Breast epithelium (tissue), 4 donors: ENCODE measurements at regions not wholly inside any gene's neighbourhood (a gene's known extent, or its start where the extent isn't known, plus 50 kb on each side); places are given as distances from the start of the nearest gene placed in this dataset.

Source experiments
- DNase-seq, 2 donors: peaks; one replicate each; pipeline ENCODE4 v3.0.0-alpha.2; 2019; ENCODE audit warnings: low spot score in 2 of 2
- H3K27ac ChIP-seq, 2 donors: fragments of 200-600 bp; sonication (generic) in 1 of 2; one replicate each; pipeline ENCODE4 v1.5.1; 2016 to 2019; ENCODE audit warnings: mild to moderate bottlenecking in 1 of 2
- H3K27me3 ChIP-seq, 2 donors: fragments of 200-600 bp; sonication (generic) in 1 of 2; one replicate each; pipeline versions ENCODE4 v1.5.1 to v1.6.0; 2017 to 2019; ENCODE audit warnings: control low read depth in 1 of 2, mild to moderate bottlenecking in 1 of 2
- H3K36me3 ChIP-seq: fragments of 200-600 bp; one replicate; pipeline ENCODE4 v1.5.1; 2019
- H3K4me1 ChIP-seq, 2 donors: fragments of 200-600 bp; sonication (generic); one replicate each; pipeline ENCODE4 v1.5.1; 2016 to 2019; ENCODE audit warnings: control low read depth in 1 of 2
- H3K4me3 ChIP-seq, 3 donors: fragments of 200-600 bp; sonication (generic); 1 replicate in 2 of 3; 2 replicates in 1 of 3; pipeline ENCODE4 v1.5.1; 2016 to 2019; ENCODE audit warnings: mild to moderate bottlenecking in 3 of 3, moderate library complexity in 2 of 3
- H3K9me3 ChIP-seq, 2 donors: fragments of 200-600 bp; sonication (generic) in 1 of 2; one replicate each; pipeline ENCODE4 v1.5.1; 2016 to 2019; ENCODE audit warnings: control low read depth in 1 of 2
- CTCF ChIP-seq, 3 donors: fragments of 450-650 bp; IDR thresholded peaks; one replicate each; pipeline ENCODE4 v1.5.1; 2016 to 2017; ENCODE audit warnings: antibody characterized with exemption in 3 of 3, mild to moderate bottlenecking in 3 of 3, moderate library complexity in 3 of 3
- POLR2A ChIP-seq: fragments of 450-650 bp; IDR thresholded peaks from one replicate; pipeline ENCODE4 v1.6.1; 2016; ENCODE audit warnings: antibody characterized with exemption, mild to moderate bottlenecking, moderate library complexity
- POLR2AphosphoS5 ChIP-seq, 3 donors: sonication (generic); formaldehyde crosslinking; IDR thresholded peaks; one replicate each; pipeline ENCODE4 v1.6.1; 2017; ENCODE audit warnings: antibody characterized with exemption in 3 of 3
- intact Hi-C: fragments of 100-400 bp; cut with DNase I; formaldehyde crosslinking; loops from one replicate; pipeline ENCODE4 v1.15.1; 2023; ENCODE audit warnings: low total_unique reads

- no peaks in the 10 kb centered on the region for H3K4me1 ChIP-seq
- H3K27ac ChIP-seq: no peak overlapping the region
- H3K4me3 ChIP-seq: no peak overlapping the region
- intact Hi-C loops: no loop called here
- no peaks in the 10 kb centered on the region for H3K27me3 ChIP-seq
- H3K9me3 ChIP-seq: no peaks in the 10 kb centered on the region
- H3K36me3 ChIP-seq: no peaks in the 10 kb centered on the region
- TF ChIP-seq POLR2A (no peak), CTCF (IDR thresholded peaks at IDR 0.05) (no peak), POLR2AphosphoS5 (IDR thresholded peaks at IDR 0.05) (no peak)
- DNase-seq: no peak
These were observed 454.9 kb downstream of the ADRA2A start for GRCh38 chr10:111531690-111532089.

- intact Hi-C loops: no loop called here
- no peak for DNase-seq
- Histone ChIP-seq H3K27ac (no peak overlapping the region), H3K4me3 (no peak overlapping the region), H3K4me1 (no peaks in the 10 kb centered on the region), H3K9me3 (no peaks in the 10 kb centered on the region), H3K27me3 (no peaks in the 10 kb centered on the region), H3K36me3 (no peaks in the 10 kb centered on the region)
- TF ChIP-seq CTCF (IDR thresholded peaks at IDR 0.05): no peak
- TF ChIP-seq POLR2A: no peak
- no peak for TF ChIP-seq POLR2AphosphoS5 (IDR thresholded peaks at IDR 0.05)
These were observed 455.3 kb downstream of the ADRA2A start for GRCh38 chr10:111532139-111532538.

- no peaks in the 10 kb centered on the region for H3K9me3 ChIP-seq
- H3K27ac ChIP-seq: no peak overlapping the region
- no peak for DNase-seq
- no peak overlapping the region for H3K4me3 ChIP-seq
- no peaks in the 10 kb centered on the region for H3K4me1 ChIP-seq
- H3K27me3 ChIP-seq: no peaks in the 10 kb centered on the region
- H3K36me3 ChIP-seq: no peaks in the 10 kb centered on the region
- no peak for TF ChIP-seq CTCF (IDR thresholded peaks at IDR 0.05)
- TF ChIP-seq POLR2AphosphoS5 (IDR thresholded peaks at IDR 0.05): no peak
- TF ChIP-seq POLR2A: no peak
- intact Hi-C loops: no loop called here
These were observed 462.4 kb downstream of the ADRA2A start for GRCh38 chr10:111539246-111539645.

GRCh38 chr10:111543854-111544253 lies 467.0 kb downstream of the ADRA2A start:
- Histone ChIP-seq H3K9me3 (no peaks in the 10 kb centered on the region), H3K4me1 (no peaks in the 10 kb centered on the region), H3K4me3 (no peak overlapping the region), H3K27me3 (no peaks in the 10 kb centered on the region), H3K27ac (no peak overlapping the region), H3K36me3 (no peaks in the 10 kb centered on the region)
- TF ChIP-seq POLR2AphosphoS5 (IDR thresholded peaks at IDR 0.05) (no peak), CTCF (IDR thresholded peaks at IDR 0.05) (no peak)
- intact Hi-C loops: no loop called here
- DNase-seq: no peak

- H3K4me3 ChIP-seq: no peak overlapping the region
- H3K4me1 ChIP-seq: no peaks in the 10 kb centered on the region
- H3K36me3 ChIP-seq: no peaks in the 10 kb centered on the region
- no peaks in the 10 kb centered on the region for H3K9me3 ChIP-seq
- intact Hi-C loops: no loop called here
- TF ChIP-seq POLR2AphosphoS5 (IDR thresholded peaks at IDR 0.05) (peak in 1 of 3 donors; percentile 26), POLR2A (no peak)
- DNase-seq: no peak
- no peaks in the 10 kb centered on the region for H3K27me3 ChIP-seq
- H3K27ac ChIP-seq: no peak overlapping the region
These were observed 469.2 kb downstream of the ADRA2A start for GRCh38 chr10:111545861-111546605.
